ENCODE measurements at regions not wholly inside any gene's neighbourhood (a gene's known extent, or its start where the extent isn't known, plus 50 kb on each side); places are given as distances from the start of the nearest gene placed in this dataset.
"Not testable (repeated sequence)": the region's sequence is repeated elsewhere in the genome, so short reads cannot be mapped to it uniquely, and the experiment has no call there.

GRCh38 chr1:103327054-103327719 lies 198.3 kb upstream of the RNPC3 start:
- DNase-seq (ENCODE audit: insufficient read length, low spot score) (no peak), FAIRE-seq (no peak)
- TF ChIP-seq POLR2A (IDR thresholded peaks at IDR 0.05; ENCODE audit: low read depth, low read length) = no peak

DNA sequence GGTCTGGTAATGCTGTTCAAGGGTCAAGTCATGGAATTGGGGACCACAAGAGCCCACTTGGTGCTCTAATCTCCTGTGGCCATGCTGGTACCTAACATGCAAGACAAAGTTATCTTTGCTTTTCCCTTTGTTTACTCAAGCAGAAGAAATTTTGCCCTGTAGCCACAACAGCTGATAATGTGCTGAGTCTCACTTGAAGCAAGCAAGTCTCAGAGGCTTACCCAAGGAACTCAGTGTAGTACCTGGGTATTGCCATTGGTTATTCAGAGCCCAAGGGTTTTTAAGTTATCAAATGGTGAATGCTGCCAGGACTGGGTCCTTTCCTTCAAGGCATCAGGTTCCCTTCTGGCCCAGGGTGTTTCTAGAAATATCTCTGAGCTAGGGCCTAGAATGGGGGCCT lies 198.9 kb upstream of the RNPC3 start:
- no peak for FAIRE-seq
- DNase-seq (ENCODE audit: insufficient read length, low spot score) = no peak
- TF ChIP-seq POLR2A (IDR thresholded peaks at IDR 0.05; ENCODE audit: low read depth, low read length) = no peak

- no peak for FAIRE-seq
- DNase-seq (ENCODE audit: insufficient read length, low spot score) = no peak
- no peak for TF ChIP-seq POLR2A (IDR thresholded peaks at IDR 0.05; ENCODE audit: low read depth, low read length)
These were observed 201.5 kb upstream of the COL11A1 start for GRCh38 chr1:103309786-103310185.

GRCh38 chr1:103307751-103308150 lies 199.4 kb upstream of the COL11A1 start:
- FAIRE-seq = no peak
- no peak for TF ChIP-seq POLR2A (IDR thresholded peaks at IDR 0.05; ENCODE audit: low read depth, low read length)
- DNase-seq (ENCODE audit: insufficient read length, low spot score) = no peak

DNA sequence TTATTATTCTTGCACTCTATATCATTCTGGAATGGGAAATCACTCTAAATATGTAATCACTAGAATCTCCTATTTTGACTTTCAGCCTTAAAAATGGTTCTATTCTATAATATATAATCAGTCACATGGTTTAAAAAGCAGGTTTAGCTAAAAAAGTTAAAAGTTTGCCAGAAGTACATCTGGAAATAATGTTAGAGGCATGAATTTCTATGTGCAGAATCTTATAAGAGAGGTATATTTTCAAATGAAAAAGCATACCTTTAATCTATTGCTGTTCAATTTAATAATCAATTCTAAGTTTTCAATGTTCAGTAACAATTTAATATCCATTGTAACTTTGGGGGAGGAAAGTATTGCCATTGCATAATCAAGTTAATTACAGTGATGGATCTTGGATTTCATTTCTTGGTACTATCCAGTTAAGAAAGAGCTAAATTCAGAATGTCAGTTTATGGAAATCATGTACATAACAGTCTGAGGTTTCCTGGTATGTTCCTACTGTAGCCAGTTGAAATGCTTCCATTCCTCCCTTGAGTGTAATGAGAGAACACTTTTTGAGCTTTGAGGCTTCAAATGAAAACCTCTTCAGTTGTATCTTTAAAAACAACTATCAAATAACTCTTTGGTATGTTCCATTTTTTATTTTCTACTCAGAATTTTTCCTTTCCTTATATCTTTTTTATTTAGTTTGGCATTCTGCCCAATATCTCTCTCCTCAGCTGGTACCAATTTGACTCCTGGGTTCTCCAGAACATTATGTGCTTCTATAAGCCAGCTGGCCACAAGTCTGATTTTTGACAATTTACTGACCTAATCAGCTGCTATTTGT lies 175.7 kb upstream of the COL11A1 start:
- TF ChIP-seq POLR2A (IDR thresholded peaks at IDR 0.05; ENCODE audit: low read depth, low read length) = no peak
- FAIRE-seq (no peak), DNase-seq (ENCODE audit: insufficient read length, low spot score) (no peak)

- no peak for FAIRE-seq
- TF ChIP-seq POLR2A (IDR thresholded peaks at IDR 0.05; ENCODE audit: low read depth, low read length) = no peak
These were observed 175.0 kb upstream of the COL11A1 start for GRCh38 chr1:103283371-103283770.

GRCh38 chr1:103275725-103276124 lies 167.4 kb upstream of the COL11A1 start:
- FAIRE-seq (no peak), DNase-seq (ENCODE audit: insufficient read length, low spot score) (no peak)
- TF ChIP-seq POLR2A (IDR thresholded peaks at IDR 0.05; ENCODE audit: low read depth, low read length) = no peak

More at GRCh38 chr1:103283371-103283770, 175.0 kb upstream of the COL11A1 start:
- DNase-seq (ENCODE audit: insufficient read length, low spot score) = no peak

GRCh38 chr1:103274886-103275285 lies 166.6 kb upstream of the COL11A1 start:
- no peak for FAIRE-seq

GRCh38 chr1:103273106-103273505 lies 164.8 kb upstream of the COL11A1 start:
- no peak for FAIRE-seq
- no peak for DNase-seq (ENCODE audit: insufficient read length, low spot score)
- no peak for TF ChIP-seq POLR2A (IDR thresholded peaks at IDR 0.05; ENCODE audit: low read depth, low read length)

More at GRCh38 chr1:103274886-103275285, 166.6 kb upstream of the COL11A1 start:
- no peak for TF ChIP-seq POLR2A (IDR thresholded peaks at IDR 0.05; ENCODE audit: low read depth, low read length)
- DNase-seq (ENCODE audit: insufficient read length, low spot score) = no peak

DNA sequence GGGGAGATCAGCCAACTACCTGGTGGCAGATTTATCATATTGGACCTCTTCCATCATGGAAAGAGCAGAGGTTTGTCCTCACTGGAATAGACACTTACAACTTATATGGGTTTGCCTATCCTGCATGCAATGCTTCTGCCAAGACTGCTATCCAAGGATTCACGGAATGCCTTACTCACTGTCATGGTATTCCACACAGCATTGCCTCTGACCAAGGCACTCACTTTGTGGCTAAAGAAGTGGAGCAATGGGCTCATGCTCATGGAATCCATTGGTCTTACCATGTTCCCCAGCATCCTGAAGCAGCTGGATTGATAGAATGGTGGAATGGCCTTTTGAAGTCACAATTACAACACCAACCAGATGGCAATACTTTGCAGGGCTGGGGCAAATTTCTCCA lies 163.1 kb upstream of the COL11A1 start:
- FAIRE-seq = peak; percentile 50
- DNase-seq (ENCODE audit: insufficient read length, low spot score) = not testable (repeated sequence)

- no peak for DNase-seq (ENCODE audit: insufficient read length, low spot score)
- no peak for TF ChIP-seq POLR2A (IDR thresholded peaks at IDR 0.05; ENCODE audit: low read depth, low read length)
- no peak for FAIRE-seq
These were observed 159.6 kb upstream of the COL11A1 start for GRCh38 chr1:103267893-103268292.

DNA sequence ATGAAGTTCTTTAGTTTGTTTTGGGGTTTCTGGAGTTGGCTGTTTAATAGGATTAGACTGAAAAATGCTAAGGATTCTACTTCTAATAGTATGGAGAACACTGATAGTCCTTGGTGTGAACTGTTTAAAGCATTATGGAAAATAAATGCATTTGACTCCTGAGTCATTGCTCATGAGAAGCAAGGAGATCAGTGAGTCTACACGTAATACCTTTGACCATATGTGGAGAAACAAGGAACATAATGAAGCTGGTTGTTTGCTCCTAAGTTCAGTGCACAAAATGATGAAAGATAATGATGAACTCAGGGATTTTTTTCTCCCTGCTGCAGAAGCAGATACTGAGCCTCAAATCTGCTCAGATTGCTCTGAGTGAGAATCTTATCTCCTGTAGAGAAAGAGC lies 158.9 kb upstream of the COL11A1 start:
- FAIRE-seq (no peak), DNase-seq (ENCODE audit: insufficient read length, low spot score) (no peak)
- no peak for TF ChIP-seq POLR2A (IDR thresholded peaks at IDR 0.05; ENCODE audit: low read depth, low read length)

- FAIRE-seq (no peak), DNase-seq (ENCODE audit: insufficient read length, low spot score) (no peak)
- TF ChIP-seq POLR2A (IDR thresholded peaks at IDR 0.05; ENCODE audit: low read depth, low read length) = no peak
These were observed 157.7 kb upstream of the COL11A1 start for GRCh38 chr1:103266036-103266435.

GRCh38 chr1:103265551-103265950 lies 157.2 kb upstream of the COL11A1 start:
- FAIRE-seq = no peak
- no peak for TF ChIP-seq POLR2A (IDR thresholded peaks at IDR 0.05; ENCODE audit: low read depth, low read length)
- DNase-seq (ENCODE audit: insufficient read length, low spot score) = no peak

GRCh38 chr1:103259982-103260381 lies 151.7 kb upstream of the COL11A1 start:
- DNase-seq (ENCODE audit: insufficient read length, low spot score) (no peak), FAIRE-seq (no peak)
- no peak for TF ChIP-seq POLR2A (IDR thresholded peaks at IDR 0.05; ENCODE audit: low read depth, low read length)

All from H54 (cell line).